Body of pancreas (tissue), 4 donors: ENCODE measurements at regions not wholly inside any gene's neighbourhood (a gene's known extent, or its start where the extent isn't known, plus 50 kb on each side); places are given as distances from the start of the nearest gene placed in this dataset.

Experiments used
- ATAC-seq: fragments of 150-250 bp; one replicate; pipeline ENCODE4 v1.9.1; 2016
- DNase-seq, 4 donors: peaks; one replicate each; pipeline ENCODE4 v3.0.0-alpha.2; 2019
- H3K27ac ChIP-seq, 4 donors: fragments of 200-600 bp; sonication (generic); 1 replicate in 3 of 4; 2 replicates in 1 of 4; pipeline versions ENCODE4 v1.5.1 to v1.6.1; 2016 to 2019; ENCODE audit warnings: mild to moderate bottlenecking in 1 of 4, mixed read lengths in 1 of 4, moderate library complexity in 1 of 4
- H3K27me3 ChIP-seq, 2 donors: fragments of 200-600 bp; sonication (generic); one replicate each; pipeline ENCODE4 v1.6.0; 2016; ENCODE audit warnings: mild to moderate bottlenecking in 1 of 2
- H3K36me3 ChIP-seq, 2 donors: fragments of 200-600 bp; sonication (generic); replicated peaks in 1 of 2; 2 replicates each; pipeline ENCODE4 v1.5.1; 2016; ENCODE audit warnings: low read depth in 2 of 2; ENCODE audit not compliant: insufficient read depth in 1 of 2
- H3K4me1 ChIP-seq: fragments of 200-600 bp; sonication (generic); one replicate; pipeline ENCODE4 v1.6.0; 2016
- H3K4me3 ChIP-seq, 2 donors: fragments of 200-600 bp; sonication (generic); 1 replicate in 1 of 2; 2 replicates in 1 of 2; pipeline ENCODE4 v1.5.1; 2016 to 2019
- H3K9me3 ChIP-seq, 3 donors: fragments of 200-600 bp; sonication (generic); 1 replicate in 2 of 3; 2 replicates in 1 of 3; pipeline ENCODE4 v1.5.1; 2016
- POLR2A ChIP-seq, 3 donors: fragments of 450-650 bp; IDR thresholded peaks; one replicate each; pipeline ENCODE4 v1.6.1; 2016; ENCODE audit warnings: antibody characterized with exemption in 3 of 3, mild to moderate bottlenecking in 2 of 3
- WGBS, 2 donors: methylation state at CpG; one replicate each; pipeline ENCODE4 v1.1.5; 2017; 5-methylcytosine and 5-hydroxymethylcytosine counted together
- intact Hi-C: fragments of 100-400 bp; cut with DNase I; formaldehyde crosslinking; loops from one replicate; pipeline ENCODE4 v1.15.1; 2023
- TF ChIP-seq, protein P1 (sequence below), 7 experiments: fragments of 450-650 bp in 4 of 7; fragments of 200-600 bp in 3 of 7; sonication (generic) in 3 of 7; IDR thresholded peaks; one replicate each; pipeline ENCODE4 v1.5.1; 2016 to 2019; ENCODE audit warnings: antibody characterized with exemption in 7 of 7

GRCh38 chr20:50423758-50424157 lies 86.4 kb upstream of the PTPN1 start:
- intact Hi-C loops: no loop called here
- DNase-seq (no peak), ATAC-seq (no peak)
- H3K27ac ChIP-seq: peak overlapping the region in 3 of 4 donors; percentile 16 to 79 (median 52)
- TF ChIP-seq, protein P1, sequence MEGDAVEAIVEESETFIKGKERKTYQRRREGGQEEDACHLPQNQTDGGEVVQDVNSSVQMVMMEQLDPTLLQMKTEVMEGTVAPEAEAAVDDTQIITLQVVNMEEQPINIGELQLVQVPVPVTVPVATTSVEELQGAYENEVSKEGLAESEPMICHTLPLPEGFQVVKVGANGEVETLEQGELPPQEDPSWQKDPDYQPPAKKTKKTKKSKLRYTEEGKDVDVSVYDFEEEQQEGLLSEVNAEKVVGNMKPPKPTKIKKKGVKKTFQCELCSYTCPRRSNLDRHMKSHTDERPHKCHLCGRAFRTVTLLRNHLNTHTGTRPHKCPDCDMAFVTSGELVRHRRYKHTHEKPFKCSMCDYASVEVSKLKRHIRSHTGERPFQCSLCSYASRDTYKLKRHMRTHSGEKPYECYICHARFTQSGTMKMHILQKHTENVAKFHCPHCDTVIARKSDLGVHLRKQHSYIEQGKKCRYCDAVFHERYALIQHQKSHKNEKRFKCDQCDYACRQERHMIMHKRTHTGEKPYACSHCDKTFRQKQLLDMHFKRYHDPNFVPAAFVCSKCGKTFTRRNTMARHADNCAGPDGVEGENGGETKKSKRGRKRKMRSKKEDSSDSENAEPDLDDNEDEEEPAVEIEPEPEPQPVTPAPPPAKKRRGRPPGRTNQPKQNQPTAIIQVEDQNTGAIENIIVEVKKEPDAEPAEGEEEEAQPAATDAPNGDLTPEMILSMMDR (IDR thresholded peaks at IDR 0.05): no peak
- TF ChIP-seq POLR2A (IDR thresholded peaks at IDR 0.05): no peak
- peaks cover 40% of the 10 kb centered on the region for H3K4me1 ChIP-seq
- no peak overlapping the region for H3K4me3 ChIP-seq
- WGBS, 2 donors: 87 to 88% methylated on average over 6 of the region's 6 CpGs
- H3K27me3 ChIP-seq: no peaks in the 10 kb centered on the region
- H3K36me3 ChIP-seq: no peaks in the 10 kb centered on the region
- no peaks in the 10 kb centered on the region for H3K9me3 ChIP-seq

GRCh38 chr20:50425076-50425475 lies 85.1 kb upstream of the PTPN1 start:
- Histone ChIP-seq H3K4me1 (peaks cover 40% of the 10 kb centered on the region), H3K27ac (no peak overlapping the region)
- intact Hi-C loops: no loop called here

DNA sequence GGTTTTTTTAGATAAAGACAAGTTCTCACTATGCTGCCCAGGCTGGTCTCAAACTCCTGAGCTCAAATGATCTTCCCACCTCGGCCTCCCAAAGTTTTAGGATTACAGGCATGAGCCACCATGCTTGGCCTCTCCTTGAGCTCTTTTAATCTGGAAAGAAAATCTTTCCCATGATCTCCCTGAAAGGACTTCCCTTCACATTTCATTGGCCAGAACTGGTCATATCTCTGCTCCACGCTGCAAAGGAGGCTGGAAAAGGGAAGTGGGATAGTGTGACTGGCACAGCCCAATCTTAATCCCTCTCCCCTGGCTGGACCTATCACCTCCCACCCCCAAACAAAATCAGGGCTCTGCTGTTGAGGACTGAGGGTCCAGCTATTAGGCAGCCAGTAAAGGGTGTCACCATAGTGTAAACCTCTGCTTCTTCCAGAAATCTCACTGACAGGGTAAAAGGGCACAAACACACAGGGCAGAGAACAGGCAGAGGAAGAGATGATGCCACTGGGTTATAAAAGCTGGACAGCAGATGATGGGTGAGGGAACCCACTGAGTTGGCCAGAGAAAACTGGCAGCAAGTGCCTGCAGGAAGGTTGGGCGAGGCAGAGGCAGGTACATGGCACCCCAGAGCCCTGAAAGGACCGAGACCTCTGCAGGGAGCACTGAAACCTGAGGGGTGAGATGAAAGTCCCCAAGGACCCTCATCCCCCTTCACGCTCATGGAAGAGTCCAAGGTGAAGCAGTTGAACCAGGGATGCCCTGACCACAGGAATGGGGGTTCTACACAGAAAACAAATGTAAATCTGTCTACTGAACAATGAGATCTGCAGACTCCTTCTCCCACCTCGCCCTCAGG lies 83.1 kb upstream of the PTPN1 start:
- ATAC-seq: no peak
- Histone ChIP-seq H3K36me3 (no peaks in the 10 kb centered on the region), H3K9me3 (no peaks in the 10 kb centered on the region), H3K27ac (peak overlapping the region in 1 of 4 donors; percentile 23), H3K27me3 (no peaks in the 10 kb centered on the region), H3K4me1 (peaks cover 44% of the 10 kb centered on the region), H3K4me3 (no peak overlapping the region)
- no peak for TF ChIP-seq POLR2A (IDR thresholded peaks at IDR 0.05)
- TF ChIP-seq, protein P1 (IDR thresholded peaks at IDR 0.05): no peak
- intact Hi-C loops: no loop called here
- WGBS, 2 donors: 75 to 87% methylated on average over 6 of the region's 6 CpGs
- DNase-seq: no peak

More at GRCh38 chr20:50425076-50425475, 85.1 kb upstream of the PTPN1 start:
- WGBS, 2 donors: 40 to 77% methylated on average over 3 of the region's 3 CpGs
- no peak for DNase-seq
- H3K36me3 ChIP-seq: no peaks in the 10 kb centered on the region
- no peak for TF ChIP-seq POLR2A (IDR thresholded peaks at IDR 0.05)
- TF ChIP-seq, protein P1 (IDR thresholded peaks at IDR 0.05): no peak
- no peaks in the 10 kb centered on the region for H3K9me3 ChIP-seq
- no peak for ATAC-seq
- no peaks in the 10 kb centered on the region for H3K27me3 ChIP-seq
- H3K4me3 ChIP-seq: no peak overlapping the region

- ATAC-seq: peak; percentile 25
- no peaks in the 10 kb centered on the region for H3K27me3 ChIP-seq
- H3K4me1 ChIP-seq: peaks cover 38% of the 10 kb centered on the region
- no peak overlapping the region for H3K4me3 ChIP-seq
- peak; percentile 42 to 66 (median 56) for DNase-seq
- TF ChIP-seq, protein P1 (IDR thresholded peaks at IDR 0.05): no peak
- no peak for TF ChIP-seq POLR2A (IDR thresholded peaks at IDR 0.05)
- 14 to 16% methylated on average over 4 to 5 of the region's 5 CpGs for WGBS, 2 donors
- H3K9me3 ChIP-seq: no peaks in the 10 kb centered on the region
- no peaks in the 10 kb centered on the region for H3K36me3 ChIP-seq
- peak overlapping the region in 1 of 4 donors; percentile 23 for H3K27ac ChIP-seq
- intact Hi-C loops: no loop called here
Measured at GRCh38 chr20:50427719-50428083, 82.5 kb upstream of the PTPN1 start.
